BLaER1 (cell line): ENCODE measurements at regions not wholly inside any gene's neighbourhood (a gene's known extent, or its start where the extent isn't known, plus 50 kb on each side); places are given as distances from the start of the nearest gene placed in this dataset.

ENCODE experiments used
- H3K27ac ChIP-seq: shearing (Covaris generic); formaldehyde crosslinking; 2 replicates; pipeline ENCODE4 v1.8.1; 2022
- H3K27me3 ChIP-seq: shearing (Covaris generic); formaldehyde crosslinking; 2 replicates; pipeline ENCODE4 v1.8.1; 2022
- H3K36me3 ChIP-seq: shearing (Covaris generic); formaldehyde crosslinking; 2 replicates; pipeline ENCODE4 v1.8.1; 2022
- H3K4me1 ChIP-seq: shearing (Covaris generic); formaldehyde crosslinking; 2 replicates; pipeline ENCODE4 v1.8.1; 2022
- H3K4me2 ChIP-seq: shearing (Covaris generic); formaldehyde crosslinking; 2 replicates; pipeline ENCODE4 v1.8.1; 2022
- H3K4me3 ChIP-seq: shearing (Covaris generic); formaldehyde crosslinking; 2 replicates; pipeline ENCODE4 v1.8.1; 2022
- H3K9ac ChIP-seq: shearing (Covaris generic); formaldehyde crosslinking; 2 replicates; pipeline ENCODE4 v1.8.1; 2022
- H3K9me3 ChIP-seq: shearing (Covaris generic); formaldehyde crosslinking; 2 replicates; pipeline ENCODE4 v1.8.1; 2022
- H4K20me1 ChIP-seq: shearing (Covaris generic); formaldehyde crosslinking; 2 replicates; pipeline ENCODE4 v1.8.1; 2022
- Cebpa-rat ChIP-seq: shearing (Covaris generic); IDR thresholded peaks from 2 replicates; pipeline ENCODE4 v1.8.1; 2022

- Histone ChIP-seq H3K4me1 (no peaks in the 10 kb centered on the region), H3K9me3 (no peaks in the 10 kb centered on the region), H3K36me3 (no peaks in the 10 kb centered on the region), H4K20me1 (no peaks in the 10 kb centered on the region), H3K27ac (no peak overlapping the region), H3K4me2 (no peak overlapping the region), H3K4me3 (no peak overlapping the region), H3K27me3 (no peaks in the 10 kb centered on the region), H3K9ac (no peak overlapping the region)
- no peak for TF ChIP-seq Cebpa-rat
Measured at GRCh38 chr4:30989508-30989907, 269.3 kb downstream of the PCDH7 start.

GRCh38 chr4:30996841-30997240 is 276.7 kb downstream of the PCDH7 start:
- H3K27ac ChIP-seq = no peak overlapping the region
- no peaks in the 10 kb centered on the region for H3K4me1 ChIP-seq
- no peak overlapping the region for H3K9ac ChIP-seq
- no peaks in the 10 kb centered on the region for H3K36me3 ChIP-seq
- H4K20me1 ChIP-seq = no peaks in the 10 kb centered on the region
- no peaks in the 10 kb centered on the region for H3K9me3 ChIP-seq
- no peak overlapping the region for H3K4me3 ChIP-seq
- no peak for TF ChIP-seq Cebpa-rat
- no peaks in the 10 kb centered on the region for H3K27me3 ChIP-seq
- no peak overlapping the region for H3K4me2 ChIP-seq

GRCh38 chr4:31005037-31005436 is 284.9 kb downstream of the PCDH7 start:
- H4K20me1 ChIP-seq = no peaks in the 10 kb centered on the region
- H3K27me3 ChIP-seq = no peaks in the 10 kb centered on the region
- H3K36me3 ChIP-seq = no peaks in the 10 kb centered on the region
- no peaks in the 10 kb centered on the region for H3K9me3 ChIP-seq
- no peak overlapping the region for H3K9ac ChIP-seq
- H3K4me2 ChIP-seq = no peak overlapping the region
- no peak for TF ChIP-seq Cebpa-rat
- no peak overlapping the region for H3K27ac ChIP-seq
- H3K4me3 ChIP-seq = no peak overlapping the region
- H3K4me1 ChIP-seq = peaks cover 10% of the 10 kb centered on the region

GRCh38 chr4:31007858-31008257 is 287.7 kb downstream of the PCDH7 start:
- H4K20me1 ChIP-seq = no peaks in the 10 kb centered on the region
- H3K4me3 ChIP-seq = no peak overlapping the region
- no peaks in the 10 kb centered on the region for H3K36me3 ChIP-seq
- H3K9me3 ChIP-seq = no peaks in the 10 kb centered on the region
- TF ChIP-seq Cebpa-rat = no peak
- H3K4me1 ChIP-seq = peaks cover 10% of the 10 kb centered on the region
- H3K4me2 ChIP-seq = no peak overlapping the region
- H3K27ac ChIP-seq = no peak overlapping the region
- no peak overlapping the region for H3K9ac ChIP-seq
- H3K27me3 ChIP-seq = no peaks in the 10 kb centered on the region

- Histone ChIP-seq H3K9ac (no peak overlapping the region), H3K4me3 (no peak overlapping the region), H3K4me1 (no peaks in the 10 kb centered on the region), H3K27ac (no peak overlapping the region), H3K9me3 (no peaks in the 10 kb centered on the region), H3K4me2 (no peak overlapping the region), H3K27me3 (no peaks in the 10 kb centered on the region), H4K20me1 (no peaks in the 10 kb centered on the region), H3K36me3 (no peaks in the 10 kb centered on the region)
- no peak for TF ChIP-seq Cebpa-rat
Measured at GRCh38 chr4:31009926-31010325, 289.8 kb downstream of the PCDH7 start.

- no peaks in the 10 kb centered on the region for H4K20me1 ChIP-seq
- H3K4me1 ChIP-seq = no peaks in the 10 kb centered on the region
- H3K27ac ChIP-seq = no peak overlapping the region
- no peak overlapping the region for H3K9ac ChIP-seq
- no peaks in the 10 kb centered on the region for H3K9me3 ChIP-seq
- no peaks in the 10 kb centered on the region for H3K27me3 ChIP-seq
- H3K4me3 ChIP-seq = no peak overlapping the region
- H3K4me2 ChIP-seq = no peak overlapping the region
- H3K36me3 ChIP-seq = no peaks in the 10 kb centered on the region
- no peak for TF ChIP-seq Cebpa-rat
Measured at GRCh38 chr4:31015123-31015522, 295.0 kb downstream of the PCDH7 start.

GRCh38 chr4:31016322-31017061 is 296.3 kb downstream of the PCDH7 start:
- no peaks in the 10 kb centered on the region for H3K27me3 ChIP-seq
- no peaks in the 10 kb centered on the region for H3K4me1 ChIP-seq
- H3K36me3 ChIP-seq = no peaks in the 10 kb centered on the region
- no peaks in the 10 kb centered on the region for H4K20me1 ChIP-seq
- H3K4me3 ChIP-seq = no peak overlapping the region
- H3K9me3 ChIP-seq = no peaks in the 10 kb centered on the region
- H3K9ac ChIP-seq = no peak overlapping the region
- H3K4me2 ChIP-seq = no peak overlapping the region
- no peak overlapping the region for H3K27ac ChIP-seq
- TF ChIP-seq Cebpa-rat = no peak

- no peak overlapping the region for H3K4me2 ChIP-seq
- no peaks in the 10 kb centered on the region for H3K9me3 ChIP-seq
- no peak for TF ChIP-seq Cebpa-rat
- no peaks in the 10 kb centered on the region for H3K27me3 ChIP-seq
- H3K27ac ChIP-seq = no peak overlapping the region
- H3K4me3 ChIP-seq = no peak overlapping the region
- H3K9ac ChIP-seq = no peak overlapping the region
- H4K20me1 ChIP-seq = no peaks in the 10 kb centered on the region
- H3K36me3 ChIP-seq = no peaks in the 10 kb centered on the region
- H3K4me1 ChIP-seq = no peaks in the 10 kb centered on the region
Measured at GRCh38 chr4:31020363-31020762, 300.2 kb downstream of the PCDH7 start.

GRCh38 chr4:31021008-31021407 is 300.8 kb downstream of the PCDH7 start:
- Histone ChIP-seq H3K4me3 (no peak overlapping the region), H3K27me3 (no peaks in the 10 kb centered on the region), H3K36me3 (no peaks in the 10 kb centered on the region), H3K9ac (no peak overlapping the region), H3K9me3 (no peaks in the 10 kb centered on the region), H3K4me2 (no peak overlapping the region), H3K4me1 (no peaks in the 10 kb centered on the region), H3K27ac (no peak overlapping the region), H4K20me1 (no peaks in the 10 kb centered on the region)
- no peak for TF ChIP-seq Cebpa-rat

- H3K36me3 ChIP-seq = no peaks in the 10 kb centered on the region
- no peak overlapping the region for H3K27ac ChIP-seq
- no peaks in the 10 kb centered on the region for H3K4me1 ChIP-seq
- no peaks in the 10 kb centered on the region for H3K9me3 ChIP-seq
- H3K27me3 ChIP-seq = no peaks in the 10 kb centered on the region
- no peak overlapping the region for H3K4me2 ChIP-seq
- no peak overlapping the region for H3K4me3 ChIP-seq
- TF ChIP-seq Cebpa-rat = no peak
- H3K9ac ChIP-seq = no peak overlapping the region
- no peaks in the 10 kb centered on the region for H4K20me1 ChIP-seq
Measured at GRCh38 chr4:31022702-31023101, 302.5 kb downstream of the PCDH7 start.

- H3K9ac ChIP-seq = no peak overlapping the region
- no peaks in the 10 kb centered on the region for H3K4me1 ChIP-seq
- no peaks in the 10 kb centered on the region for H3K9me3 ChIP-seq
- H3K27me3 ChIP-seq = no peaks in the 10 kb centered on the region
- H4K20me1 ChIP-seq = no peaks in the 10 kb centered on the region
- H3K27ac ChIP-seq = no peak overlapping the region
- H3K4me2 ChIP-seq = no peak overlapping the region
- H3K4me3 ChIP-seq = no peak overlapping the region
- no peaks in the 10 kb centered on the region for H3K36me3 ChIP-seq
- TF ChIP-seq Cebpa-rat = no peak
Measured at GRCh38 chr4:31023109-31023508, 302.9 kb downstream of the PCDH7 start.
